Caco-2 (cell line): ENCODE measurements at regions not wholly inside any gene's neighbourhood (a gene's known extent, or its start where the extent isn't known, plus 50 kb on each side); places are given as distances from the start of the nearest gene placed in this dataset.

Experiments used
- BruUV-seq: library from RNA; stranded (reverse); fragments of 400-500 nt; replicated peaks from 2 replicates; lab custom pipeline; 2021; lab: Mats Ljungman, UMichigan
- CTCF ChIA-PET: fragments of 300-600 bp; sonication (Branson Sonifier 250); formaldehyde crosslinking; loops from one replicate; lab custom pipeline; 2022; ENCODE audit warnings: antibody characterized with exemption; lab: Charles Lee
- POLR2A ChIA-PET: fragments of 300-600 bp; sonication (Branson Sonifier 250); formaldehyde crosslinking; loops from one replicate; lab custom pipeline; 2022; ENCODE audit warnings: antibody characterized with exemption; lab: Charles Lee
- DNase-seq, 2 experiments: peaks; one replicate each; pipeline versions ENCODE4 v3.0.0 to v3.0.0-alpha.2; 2020 to 2022
- H3K27me3 ChIP-seq: replicated peaks from 2 replicates; pipeline ENCODE4 v1.6.0; 2011; ENCODE audit warnings: low read length; ENCODE audit not compliant: control insufficient read depth, insufficient read depth
- H3K36me3 ChIP-seq: 2 replicates; pipeline ENCODE4 v1.5.1; 2011; ENCODE audit warnings: low read length; ENCODE audit not compliant: control insufficient read depth, insufficient read depth
- H3K4me1 ChIP-seq: fragments of 250-450 bp; sonication (Bioruptor Pico); 2 replicates; pipeline ENCODE4 v1.5.1; 2020; ENCODE audit warnings: mild to moderate bottlenecking
- H3K4me3 ChIP-seq: 2 replicates; pipeline ENCODE4 v1.5.1; 2011; ENCODE audit warnings: low read depth, mild to moderate bottlenecking, control low read depth, low read length
- H3K9me3 ChIP-seq: fragments of 250-450 bp; sonication (Bioruptor Pico); 2 replicates; pipeline ENCODE4 v1.5.1; 2020; ENCODE audit warnings: mild to moderate bottlenecking, moderate library complexity
- H3K27ac Mint-ChIP-seq: one replicate; pipeline ENCODE4 v1.8.0; 2022; ENCODE audit warnings: mixed read lengths; ENCODE audit not compliant: unreplicated experiment
- H3K27me3 Mint-ChIP-seq: one replicate; pipeline ENCODE4 v1.8.0; 2022; ENCODE audit warnings: mixed read lengths; ENCODE audit not compliant: insufficient read depth, unreplicated experiment
- H3K36me3 Mint-ChIP-seq: one replicate; pipeline ENCODE4 v1.8.0; 2022; ENCODE audit warnings: mild to moderate bottlenecking, mixed read lengths; ENCODE audit not compliant: insufficient read depth, unreplicated experiment
- H3K4me1 Mint-ChIP-seq: one replicate; pipeline ENCODE4 v1.8.0; 2022; ENCODE audit warnings: low read depth, mixed read lengths; ENCODE audit not compliant: unreplicated experiment
- H3K4me3 Mint-ChIP-seq: one replicate; pipeline ENCODE4 v1.8.0; 2022; ENCODE audit warnings: mild to moderate bottlenecking, moderate library complexity, mixed read lengths; ENCODE audit not compliant: unreplicated experiment
- H3K9me3 Mint-ChIP-seq: one replicate; pipeline ENCODE4 v1.8.0; 2022; ENCODE audit warnings: mixed read lengths; ENCODE audit not compliant: unreplicated experiment
- CTCF ChIP-seq, 2 experiments: fragments of 200-600 bp in 1 of 2; IDR thresholded peaks; 1 replicate in 1 of 2; 2 replicates in 1 of 2; pipeline versions ENCODE4 v1.5.1 to v1.8.0; 2011 to 2022; ENCODE audit warnings: antibody characterized with exemption in 1 of 2, control low read depth in 1 of 2, inconsistent platforms in 1 of 2, low read depth in 1 of 2, low read length in 1 of 2, mild to moderate bottlenecking in 1 of 2, moderate library complexity in 1 of 2; ENCODE audit not compliant: insufficient read depth in 1 of 2, severe bottlenecking in 1 of 2, unreplicated experiment in 1 of 2
- intact Hi-C: fragments of 100-400 bp; cut with micrococcal nuclease; formaldehyde crosslinking; loops from one replicate; pipeline ENCODE4 v1.10.0; 2022; ENCODE audit not compliant: unreplicated experiment

- TF ChIP-seq CTCF (IDR thresholded peaks at IDR 0.05; ENCODE audit: insufficient read depth in 1 of 2, low read depth in 1 of 2, low read length in 1 of 2, severe bottlenecking in 1 of 2, unreplicated experiment in 1 of 2), result no peak
- Mint-ChIP-seq H3K4me1 (no peaks in the 10 kb centered on the region), H3K27me3 (no peaks in the 10 kb centered on the region), H3K9me3 (peaks cover 1% of the 10 kb centered on the region), H3K36me3 (no peaks in the 10 kb centered on the region), H3K27ac (no peak overlapping the region), H3K4me3 (no peak overlapping the region)
- ChIA-PET CTCF (no interaction called here), POLR2A (no interaction called here)
- DNase-seq, result no peak
- Histone ChIP-seq H3K27me3 (no peaks in the 10 kb centered on the region; the same call in 1 of the 2 replicates), H3K9me3 (no peaks in the 10 kb centered on the region), H3K4me1 (no peaks in the 10 kb centered on the region), H3K36me3 (no peaks in the 10 kb centered on the region), H3K4me3 (no peak overlapping the region)
- no TSS peak for BruUV-seq
- intact Hi-C loops, result no loop called here
Observed at GRCh38 chr6:119781365-119781764, 431.8 kb upstream of the MAN1A1 start.

- Histone ChIP-seq H3K27me3 (no peaks in the 10 kb centered on the region), H3K9me3 (no peaks in the 10 kb centered on the region; the same call in 1 of the 2 replicates), H3K36me3 (no peaks in the 10 kb centered on the region), H3K4me3 (no peak overlapping the region), H3K4me1 (0 out of 2 replicates have a peak, but pooled peaks cover 7% of the 10 kb centered on the region)
- ChIA-PET CTCF (no interaction called here), POLR2A (no interaction called here)
- Mint-ChIP-seq H3K27me3 (no peaks in the 10 kb centered on the region), H3K27ac (no peak overlapping the region), H3K4me3 (no peak overlapping the region), H3K36me3 (no peaks in the 10 kb centered on the region), H3K9me3 (peaks cover 18% of the 10 kb centered on the region), H3K4me1 (peaks cover 6% of the 10 kb centered on the region)
- no TSS peak for BruUV-seq
- no peak for TF ChIP-seq CTCF (IDR thresholded peaks at IDR 0.05; ENCODE audit: insufficient read depth in 1 of 2, low read depth in 1 of 2, low read length in 1 of 2, severe bottlenecking in 1 of 2, unreplicated experiment in 1 of 2)
- DNase-seq, result no peak
- intact Hi-C loops, result no loop called here
Observed at GRCh38 chr6:119768201-119768600, 418.6 kb upstream of the MAN1A1 start.

- no peaks in the 10 kb centered on the region for H3K27me3 Mint-ChIP-seq
- peaks cover 6% of the 10 kb centered on the region for H3K4me1 Mint-ChIP-seq
- peaks cover 10% of the 10 kb centered on the region for H3K9me3 Mint-ChIP-seq
- no peaks in the 10 kb centered on the region for H3K27me3 ChIP-seq
- no peaks in the 10 kb centered on the region for H3K36me3 Mint-ChIP-seq
- no peak overlapping the region for H3K27ac Mint-ChIP-seq
- intact Hi-C loops, result no loop called here
- no peaks in the 10 kb centered on the region; the same call in 1 of the 2 replicates for H3K9me3 ChIP-seq
- DNase-seq, result no peak
- CTCF ChIA-PET, result interaction anchor here (0.5 kb wide), 1 partner anchor 1139 kb away, joined by 6 read pairs; no protein-coding TSS in a partner anchor
- H3K4me3 Mint-ChIP-seq, result no peak overlapping the region
- TF ChIP-seq CTCF (IDR thresholded peaks at IDR 0.05; ENCODE audit: insufficient read depth in 1 of 2, low read depth in 1 of 2, low read length in 1 of 2, severe bottlenecking in 1 of 2, unreplicated experiment in 1 of 2), result no peak
- no TSS peak for BruUV-seq
- POLR2A ChIA-PET, result no interaction called here
- H3K36me3 ChIP-seq, result no peaks in the 10 kb centered on the region
- H3K4me1 ChIP-seq, result 0 out of 2 replicates have a peak, but pooled peaks cover 7% of the 10 kb centered on the region
- H3K4me3 ChIP-seq, result no peak overlapping the region
Observed at GRCh38 chr6:119764927-119765681, 415.5 kb upstream of the MAN1A1 start.
